GM12892 (cell line): ENCODE measurements at regions not wholly inside any gene's neighbourhood (a gene's known extent, or its start where the extent isn't known, plus 50 kb on each side); places are given as distances from the start of the nearest gene placed in this dataset.

Experiments
- POLR2A ChIP-seq: IDR thresholded peaks from 2 replicates; pipeline ENCODE4 v1.6.1; 2011; ENCODE audit warnings: low read depth, low read length, control low read depth
- POLR2AphosphoS5 ChIP-seq: IDR thresholded peaks from 2 replicates; pipeline ENCODE4 v1.6.1; 2011; ENCODE audit warnings: low read depth, low read length, control low read depth
- TAF1 ChIP-seq: IDR thresholded peaks from 2 replicates; pipeline ENCODE4 v1.6.1; 2011; ENCODE audit warnings: low read depth, mild to moderate bottlenecking, control low read depth, low read length, borderline replicate concordance

GRCh38 chr12:67444542-67444941 is 175.4 kb downstream of the CAND1 start:
- TF ChIP-seq POLR2A (no peak), POLR2AphosphoS5 (no peak), TAF1 (no peak)
